ENCODE measurements at regions not wholly inside any gene's neighbourhood (a gene's known extent, or its start where the extent isn't known, plus 50 kb on each side); places are given as distances from the start of the nearest gene placed in this dataset.

DNA sequence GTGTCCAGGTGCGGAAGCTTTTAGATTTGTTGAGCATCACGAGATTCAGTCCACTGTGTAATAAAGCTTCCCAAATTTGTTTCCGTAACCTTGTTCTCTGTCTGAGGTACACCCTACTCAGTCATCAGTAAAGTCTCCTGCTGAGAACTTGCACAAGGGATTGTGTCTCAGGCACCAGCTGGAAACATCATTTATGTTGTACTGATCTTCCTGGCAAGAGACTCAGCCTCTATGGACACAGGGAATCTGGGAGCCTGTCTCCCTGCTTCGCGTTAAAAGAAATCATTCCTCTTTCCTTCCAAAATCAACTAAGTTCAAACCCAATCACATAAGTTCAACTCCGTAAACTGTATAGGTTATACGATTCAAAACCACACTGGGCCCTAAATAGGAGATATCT is 336.8 kb downstream of the GPR37 start:
- Histone ChIP-seq H3K27ac (replicated peaks) (no peak overlapping the region), H3K27me3 (ENCODE audit: insufficient read depth, poor library complexity, severe bottlenecking) (no peaks in the 10 kb centered on the region), H3K4me3 (replicated peaks; ENCODE audit: insufficient read depth, low read length) (no peak overlapping the region)
- TF ChIP-seq, protein P1, sequence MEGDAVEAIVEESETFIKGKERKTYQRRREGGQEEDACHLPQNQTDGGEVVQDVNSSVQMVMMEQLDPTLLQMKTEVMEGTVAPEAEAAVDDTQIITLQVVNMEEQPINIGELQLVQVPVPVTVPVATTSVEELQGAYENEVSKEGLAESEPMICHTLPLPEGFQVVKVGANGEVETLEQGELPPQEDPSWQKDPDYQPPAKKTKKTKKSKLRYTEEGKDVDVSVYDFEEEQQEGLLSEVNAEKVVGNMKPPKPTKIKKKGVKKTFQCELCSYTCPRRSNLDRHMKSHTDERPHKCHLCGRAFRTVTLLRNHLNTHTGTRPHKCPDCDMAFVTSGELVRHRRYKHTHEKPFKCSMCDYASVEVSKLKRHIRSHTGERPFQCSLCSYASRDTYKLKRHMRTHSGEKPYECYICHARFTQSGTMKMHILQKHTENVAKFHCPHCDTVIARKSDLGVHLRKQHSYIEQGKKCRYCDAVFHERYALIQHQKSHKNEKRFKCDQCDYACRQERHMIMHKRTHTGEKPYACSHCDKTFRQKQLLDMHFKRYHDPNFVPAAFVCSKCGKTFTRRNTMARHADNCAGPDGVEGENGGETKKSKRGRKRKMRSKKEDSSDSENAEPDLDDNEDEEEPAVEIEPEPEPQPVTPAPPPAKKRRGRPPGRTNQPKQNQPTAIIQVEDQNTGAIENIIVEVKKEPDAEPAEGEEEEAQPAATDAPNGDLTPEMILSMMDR (IDR thresholded peaks at IDR 0.05; ENCODE audit: insufficient read depth, low read length), result no peak
- TF ChIP-seq GABPA (IDR thresholded peaks at IDR 0.05; ENCODE audit: low read depth) (no peak), SPI1 (IDR thresholded peaks at IDR 0.05; ENCODE audit: borderline replicate concordance, low read depth) (no peak), POLR2AphosphoS5 (IDR thresholded peaks at IDR 0.05; ENCODE audit: low read depth) (no peak)
- TF ChIP-seq, protein P2, sequence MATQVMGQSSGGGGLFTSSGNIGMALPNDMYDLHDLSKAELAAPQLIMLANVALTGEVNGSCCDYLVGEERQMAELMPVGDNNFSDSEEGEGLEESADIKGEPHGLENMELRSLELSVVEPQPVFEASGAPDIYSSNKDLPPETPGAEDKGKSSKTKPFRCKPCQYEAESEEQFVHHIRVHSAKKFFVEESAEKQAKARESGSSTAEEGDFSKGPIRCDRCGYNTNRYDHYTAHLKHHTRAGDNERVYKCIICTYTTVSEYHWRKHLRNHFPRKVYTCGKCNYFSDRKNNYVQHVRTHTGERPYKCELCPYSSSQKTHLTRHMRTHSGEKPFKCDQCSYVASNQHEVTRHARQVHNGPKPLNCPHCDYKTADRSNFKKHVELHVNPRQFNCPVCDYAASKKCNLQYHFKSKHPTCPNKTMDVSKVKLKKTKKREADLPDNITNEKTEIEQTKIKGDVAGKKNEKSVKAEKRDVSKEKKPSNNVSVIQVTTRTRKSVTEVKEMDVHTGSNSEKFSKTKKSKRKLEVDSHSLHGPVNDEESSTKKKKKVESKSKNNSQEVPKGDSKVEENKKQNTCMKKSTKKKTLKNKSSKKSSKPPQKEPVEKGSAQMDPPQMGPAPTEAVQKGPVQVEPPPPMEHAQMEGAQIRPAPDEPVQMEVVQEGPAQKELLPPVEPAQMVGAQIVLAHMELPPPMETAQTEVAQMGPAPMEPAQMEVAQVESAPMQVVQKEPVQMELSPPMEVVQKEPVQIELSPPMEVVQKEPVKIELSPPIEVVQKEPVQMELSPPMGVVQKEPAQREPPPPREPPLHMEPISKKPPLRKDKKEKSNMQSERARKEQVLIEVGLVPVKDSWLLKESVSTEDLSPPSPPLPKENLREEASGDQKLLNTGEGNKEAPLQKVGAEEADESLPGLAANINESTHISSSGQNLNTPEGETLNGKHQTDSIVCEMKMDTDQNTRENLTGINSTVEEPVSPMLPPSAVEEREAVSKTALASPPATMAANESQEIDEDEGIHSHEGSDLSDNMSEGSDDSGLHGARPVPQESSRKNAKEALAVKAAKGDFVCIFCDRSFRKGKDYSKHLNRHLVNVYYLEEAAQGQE (IDR thresholded peaks at IDR 0.05; ENCODE audit: insufficient replicate concordance, low read depth), result no peak
- DNase-seq (ENCODE audit: low read depth in 1 of 2, low spot score in 1 of 2), result no peak

DNA sequence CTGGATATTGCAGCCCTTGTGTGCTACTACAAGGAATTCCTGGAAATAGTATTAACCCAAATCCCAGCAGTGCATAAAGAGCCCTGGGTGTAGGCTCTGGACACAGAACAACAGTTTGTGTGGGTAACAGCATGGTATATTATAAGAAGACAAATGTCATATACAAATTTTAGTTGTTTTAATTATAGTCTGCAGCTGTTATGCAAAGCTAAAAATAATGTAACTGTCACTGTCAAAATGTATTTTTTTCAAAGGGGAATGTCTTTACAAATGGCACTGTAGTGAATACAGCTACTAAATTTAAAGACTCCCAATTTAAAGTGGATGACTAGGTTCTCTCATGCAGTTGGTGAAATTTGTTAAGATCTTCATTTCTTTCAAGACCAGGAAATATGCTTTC is 339.0 kb downstream of the GPR37 start:
- Histone ChIP-seq H3K27ac (replicated peaks) (no peak overlapping the region), H3K4me3 (replicated peaks; ENCODE audit: insufficient read depth, low read length) (no peak overlapping the region), H3K27me3 (ENCODE audit: insufficient read depth, poor library complexity, severe bottlenecking) (no peaks in the 10 kb centered on the region)
- TF ChIP-seq, protein P1 (IDR thresholded peaks at IDR 0.05; ENCODE audit: insufficient read depth, low read length), result no peak
- TF ChIP-seq POLR2AphosphoS5 (IDR thresholded peaks at IDR 0.05; ENCODE audit: low read depth) (no peak), SPI1 (IDR thresholded peaks at IDR 0.05; ENCODE audit: borderline replicate concordance, low read depth) (no peak), GABPA (IDR thresholded peaks at IDR 0.05; ENCODE audit: low read depth) (no peak)
- TF ChIP-seq, protein P2 (IDR thresholded peaks at IDR 0.05; ENCODE audit: insufficient replicate concordance, low read depth), result no peak
- no peak for DNase-seq (ENCODE audit: low read depth in 1 of 2, low spot score in 1 of 2)

DNA sequence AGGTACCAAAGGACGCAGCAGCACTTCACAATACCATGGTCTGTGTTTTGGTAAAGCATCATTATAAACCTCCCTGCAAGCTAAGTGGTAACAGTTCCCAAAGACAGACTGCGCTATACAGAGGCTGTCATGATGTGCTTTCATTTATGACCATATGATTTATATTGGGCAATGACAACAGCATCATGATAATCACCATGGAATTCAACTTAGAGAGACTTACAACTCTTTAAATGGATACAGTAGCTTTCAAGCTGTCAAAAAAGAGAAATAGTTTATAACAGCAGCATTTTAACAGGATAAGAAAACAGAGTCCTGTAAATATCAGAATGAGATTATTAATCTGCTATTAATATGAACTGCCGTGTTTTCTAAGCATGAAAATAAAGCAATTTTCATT is 341.7 kb downstream of the GPR37 start:
- DNase-seq (ENCODE audit: low read depth in 1 of 2, low spot score in 1 of 2), result no peak
- Histone ChIP-seq H3K4me3 (replicated peaks; ENCODE audit: insufficient read depth, low read length) (no peak overlapping the region), H3K27ac (replicated peaks) (no peak overlapping the region), H3K27me3 (ENCODE audit: insufficient read depth, poor library complexity, severe bottlenecking) (no peaks in the 10 kb centered on the region)
- TF ChIP-seq, protein P1 (IDR thresholded peaks at IDR 0.05; ENCODE audit: insufficient read depth, low read length), result no peak
- no peak for TF ChIP-seq SPI1 (IDR thresholded peaks at IDR 0.05; ENCODE audit: borderline replicate concordance, low read depth)
- no peak for TF ChIP-seq GABPA (IDR thresholded peaks at IDR 0.05; ENCODE audit: low read depth)
- TF ChIP-seq, protein P2 (IDR thresholded peaks at IDR 0.05; ENCODE audit: insufficient replicate concordance, low read depth), result no peak
- TF ChIP-seq POLR2AphosphoS5 (IDR thresholded peaks at IDR 0.05; ENCODE audit: low read depth), result no peak

Data from HL-60 (cell line).